ENCODE measurements at regions not wholly inside any gene's neighbourhood (a gene's known extent, or its start where the extent isn't known, plus 50 kb on each side); places are given as distances from the start of the nearest gene placed in this dataset.

DNA sequence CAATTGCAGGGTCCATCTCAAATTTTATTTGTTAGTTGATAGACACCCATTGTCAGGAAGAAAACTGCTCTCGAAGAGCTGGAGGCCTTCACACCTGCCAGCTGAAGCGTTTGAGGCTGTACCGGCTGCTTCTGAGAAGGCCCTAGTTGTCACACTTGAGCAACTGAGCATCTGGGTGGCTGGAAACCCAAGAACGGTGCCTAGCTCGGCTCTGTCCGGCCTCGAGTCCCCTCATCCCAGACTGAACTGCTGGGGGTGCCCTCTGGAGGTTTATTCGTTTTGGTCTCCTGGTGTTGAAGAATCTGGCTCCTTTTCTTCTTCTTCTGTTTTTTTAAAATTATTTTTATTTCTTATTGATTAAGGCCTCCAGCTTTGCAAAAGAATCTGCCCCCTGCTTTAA lies 59.3 kb upstream of the EXOC6 start:
- no peak overlapping the region for H3K4me3 ChIP-seq
- no peak overlapping the region for H3K27ac ChIP-seq

GRCh38 chr10:92789786-92790185 lies 58.5 kb upstream of the EXOC6 start:
- Histone ChIP-seq H3K4me3 (no peak overlapping the region), H3K27ac (peak overlapping the region in 1 of 21 experiments; percentile 47)

DNA sequence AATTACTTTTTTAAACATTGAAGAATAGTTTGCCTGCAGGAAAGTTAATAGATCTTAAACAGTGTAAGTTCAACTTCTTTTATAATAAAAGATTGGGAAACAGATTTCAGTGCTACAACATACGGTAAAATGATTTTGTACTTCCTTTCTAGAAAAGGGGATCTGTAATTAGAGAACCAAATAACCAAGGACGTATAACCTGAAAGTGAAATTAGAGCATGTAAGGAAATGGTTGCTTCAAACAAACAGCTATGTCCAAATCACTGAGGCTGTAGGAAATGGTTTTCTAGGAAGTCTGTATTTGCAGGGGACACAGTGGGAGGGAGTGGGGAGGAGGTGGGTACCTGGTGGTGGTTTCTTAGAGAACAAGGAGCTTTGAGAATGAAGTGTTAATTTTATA lies 57.9 kb upstream of the EXOC6 start:
- no peak overlapping the region for H3K27ac ChIP-seq
- no peak overlapping the region for H3K4me3 ChIP-seq

DNA sequence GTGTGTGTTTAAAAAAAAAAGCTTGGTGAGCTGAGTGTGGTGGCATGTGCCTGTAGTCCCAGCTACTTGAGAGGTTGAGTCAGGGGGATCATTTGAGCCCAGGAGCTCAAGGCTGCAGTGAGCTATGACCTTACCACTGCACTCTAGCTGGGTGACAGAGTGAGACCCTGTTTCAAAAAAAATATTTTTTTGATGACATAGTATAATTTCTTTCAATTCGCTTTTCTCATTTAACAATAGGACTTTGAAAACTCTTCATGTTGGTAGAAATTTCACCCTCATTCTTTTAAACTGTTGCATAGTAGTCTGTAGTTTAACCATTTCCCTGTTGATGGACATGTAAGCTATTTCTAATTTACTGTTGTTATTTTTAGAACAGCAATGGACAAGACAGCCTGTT lies 55.7 kb upstream of the EXOC6 start:
- Histone ChIP-seq H3K27ac (no peak overlapping the region), H3K4me3 (no peak overlapping the region)
